OCI-LY1 (cell line): ENCODE measurements at regions not wholly inside any gene's neighbourhood (a gene's known extent, or its start where the extent isn't known, plus 50 kb on each side); places are given as distances from the start of the nearest gene placed in this dataset.

Experiments
- H2AFZ ChIP-seq: fragments of 200-600 bp; sonication (generic), shearing (Covaris generic); 2 replicates; pipeline ENCODE4 v1.6.0; 2014; ENCODE audit warnings: antibody characterized with exemption, mild to moderate bottlenecking, low read length
- H3F3A ChIP-seq: fragments of 200-600 bp; sonication (generic), shearing (Covaris generic); 2 replicates; pipeline ENCODE4 v1.6.0; 2014; ENCODE audit warnings: mild to moderate bottlenecking, antibody characterized with exemption, low read length, moderate library complexity; ENCODE audit not compliant: insufficient read depth
- H3K27ac ChIP-seq: fragments of 200-600 bp; sonication (generic); 2 replicates; pipeline ENCODE4 v1.5.1; 2014; ENCODE audit warnings: low read length, mixed run types, mild to moderate bottlenecking, low read depth; ENCODE audit not compliant: poor library complexity, severe bottlenecking
- H3K27me3 ChIP-seq: fragments of 200-600 bp; sonication (generic); 2 replicates; pipeline ENCODE4 v1.6.0; 2014; ENCODE audit warnings: antibody characterized with exemption, mild to moderate bottlenecking, low read length, moderate library complexity; ENCODE audit not compliant: insufficient read depth
- H3K36me3 ChIP-seq: fragments of 200-600 bp; sonication (generic); 2 replicates; pipeline ENCODE4 v1.6.1; 2014; ENCODE audit warnings: mild to moderate bottlenecking, antibody characterized with exemption, low read length, moderate library complexity, mixed read lengths; ENCODE audit not compliant: insufficient read depth
- H3K4me1 ChIP-seq: fragments of 200-600 bp; sonication (generic); 2 replicates; pipeline ENCODE4 v1.5.1; 2014; ENCODE audit warnings: mild to moderate bottlenecking, low read length, moderate library complexity; ENCODE audit not compliant: insufficient read depth, severe bottlenecking
- H3K4me2 ChIP-seq: fragments of 200-600 bp; sonication (generic), shearing (Covaris generic); 2 replicates; pipeline ENCODE4 v1.6.1; 2014; ENCODE audit warnings: low read length
- H3K4me3 ChIP-seq: fragments of 200-600 bp; sonication (generic); 2 replicates; pipeline ENCODE4 v1.5.1; 2014; ENCODE audit warnings: low read length, low read depth, mild to moderate bottlenecking, mixed read lengths; ENCODE audit not compliant: poor library complexity, severe bottlenecking
- H3K79me2 ChIP-seq: fragments of 200-600 bp; shearing (Covaris generic); 2 replicates; pipeline ENCODE4 v1.6.1; 2016; ENCODE audit warnings: mixed run types, low read length, mixed read lengths; ENCODE audit not compliant: insufficient read depth
- H3K9ac ChIP-seq: fragments of 200-600 bp; sonication (generic), shearing (Covaris generic); 2 replicates; pipeline ENCODE4 v1.6.1; 2014; ENCODE audit warnings: mild to moderate bottlenecking, low read length, mixed read lengths
- H3K9me2 ChIP-seq: fragments of 200-600 bp; sonication (generic), shearing (Covaris generic); 2 replicates; pipeline ENCODE4 v1.6.1; 2014; ENCODE audit warnings: low read depth, mild to moderate bottlenecking, low read length, mixed read lengths
- H3K9me3 ChIP-seq: fragments of 200-600 bp; shearing (Covaris generic); 2 replicates; pipeline ENCODE4 v1.6.1; 2014; ENCODE audit warnings: low read length, mixed read lengths
- H4K20me1 ChIP-seq: fragments of 200-600 bp; sonication (generic), shearing (Covaris generic); 2 replicates; pipeline ENCODE4 v1.6.0; 2016; ENCODE audit warnings: mild to moderate bottlenecking, low read length; ENCODE audit not compliant: insufficient read depth
- EZH2 ChIP-seq: fragments of 200-600 bp; sonication (generic), shearing (Covaris generic); IDR thresholded peaks from 2 replicates; pipeline ENCODE4 v1.8.0; 2017; ENCODE audit warnings: borderline replicate concordance, mixed run types, mild to moderate bottlenecking, antibody characterized with exemption, low read length, moderate library complexity, mixed read lengths
- TF ChIP-seq, protein P1 (sequence below): fragments of 200-600 bp; sonication (generic), shearing (Covaris generic); IDR thresholded peaks from 2 replicates; pipeline ENCODE4 v1.5.1; 2017; ENCODE audit warnings: mild to moderate bottlenecking, antibody characterized with exemption, low read length, moderate library complexity, mixed read lengths

DNA sequence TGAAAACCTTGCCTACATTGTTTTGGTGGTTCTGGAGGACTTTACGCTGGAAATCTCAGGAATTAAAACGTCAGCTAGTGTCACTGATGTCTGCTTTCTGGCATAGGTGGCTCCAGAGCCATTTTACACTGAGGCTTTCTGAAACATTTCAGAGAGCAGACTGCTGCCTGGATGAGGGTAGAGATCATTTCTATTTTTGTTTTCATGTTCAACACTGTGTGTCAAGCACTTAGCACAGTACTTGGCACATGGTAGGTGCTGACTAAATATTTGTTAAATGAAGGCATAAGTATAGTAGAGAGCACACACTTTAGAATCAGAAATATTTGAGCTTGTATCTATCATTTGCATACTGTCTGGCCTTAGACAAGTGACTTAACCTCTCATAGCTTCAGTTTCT, 59.1 kb upstream of the FRY start:
- no peaks in the 10 kb centered on the region for H4K20me1 ChIP-seq
- no peak overlapping the region for H3K4me2 ChIP-seq
- H3K4me3 ChIP-seq, result no peak overlapping the region
- H3F3A ChIP-seq, result no peaks in the 10 kb centered on the region
- H3K9ac ChIP-seq, result no peak overlapping the region
- no peak for TF ChIP-seq EZH2
- TF ChIP-seq, protein P1, sequence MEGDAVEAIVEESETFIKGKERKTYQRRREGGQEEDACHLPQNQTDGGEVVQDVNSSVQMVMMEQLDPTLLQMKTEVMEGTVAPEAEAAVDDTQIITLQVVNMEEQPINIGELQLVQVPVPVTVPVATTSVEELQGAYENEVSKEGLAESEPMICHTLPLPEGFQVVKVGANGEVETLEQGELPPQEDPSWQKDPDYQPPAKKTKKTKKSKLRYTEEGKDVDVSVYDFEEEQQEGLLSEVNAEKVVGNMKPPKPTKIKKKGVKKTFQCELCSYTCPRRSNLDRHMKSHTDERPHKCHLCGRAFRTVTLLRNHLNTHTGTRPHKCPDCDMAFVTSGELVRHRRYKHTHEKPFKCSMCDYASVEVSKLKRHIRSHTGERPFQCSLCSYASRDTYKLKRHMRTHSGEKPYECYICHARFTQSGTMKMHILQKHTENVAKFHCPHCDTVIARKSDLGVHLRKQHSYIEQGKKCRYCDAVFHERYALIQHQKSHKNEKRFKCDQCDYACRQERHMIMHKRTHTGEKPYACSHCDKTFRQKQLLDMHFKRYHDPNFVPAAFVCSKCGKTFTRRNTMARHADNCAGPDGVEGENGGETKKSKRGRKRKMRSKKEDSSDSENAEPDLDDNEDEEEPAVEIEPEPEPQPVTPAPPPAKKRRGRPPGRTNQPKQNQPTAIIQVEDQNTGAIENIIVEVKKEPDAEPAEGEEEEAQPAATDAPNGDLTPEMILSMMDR, result no peak
- H3K9me2 ChIP-seq, result no peaks in the 10 kb centered on the region
- H3K4me1 ChIP-seq, result no peaks in the 10 kb centered on the region
- H3K27me3 ChIP-seq, result no peaks in the 10 kb centered on the region
- no peaks in the 10 kb centered on the region for H3K9me3 ChIP-seq
- no peaks in the 10 kb centered on the region for H3K79me2 ChIP-seq
- no peaks in the 10 kb centered on the region for H3K36me3 ChIP-seq
- no peak overlapping the region for H2AFZ ChIP-seq
- H3K27ac ChIP-seq, result no peak overlapping the region

DNA sequence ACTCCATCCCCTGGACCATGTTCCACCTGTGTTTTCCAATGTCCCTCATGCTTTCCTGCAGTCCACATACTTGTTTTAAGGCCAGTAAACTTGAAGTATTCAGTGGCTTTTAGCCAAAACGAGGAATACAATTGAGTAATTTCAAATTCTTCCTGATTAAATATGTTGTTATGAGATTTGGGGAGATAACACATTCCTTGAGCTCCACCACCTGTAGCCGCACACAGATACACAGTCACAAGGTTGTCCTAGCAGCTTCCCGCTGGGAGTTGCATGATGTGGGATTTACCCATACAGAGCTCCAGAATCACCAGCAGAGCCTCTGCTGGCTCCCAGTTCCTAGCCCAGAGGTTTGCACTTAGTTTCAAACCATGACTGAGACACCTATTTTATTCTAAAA, 53.6 kb upstream of the FRY start:
- Histone ChIP-seq H3F3A (no peaks in the 10 kb centered on the region), H4K20me1 (no peaks in the 10 kb centered on the region), H3K36me3 (no peaks in the 10 kb centered on the region), H3K79me2 (no peaks in the 10 kb centered on the region), H3K4me2 (no peak overlapping the region), H3K27ac (no peak overlapping the region), H3K4me3 (no peak overlapping the region), H3K4me1 (no peaks in the 10 kb centered on the region), H3K9ac (no peak overlapping the region), H2AFZ (no peak overlapping the region), H3K9me3 (no peaks in the 10 kb centered on the region), H3K27me3 (no peaks in the 10 kb centered on the region), H3K9me2 (no peaks in the 10 kb centered on the region)
- no peak for TF ChIP-seq EZH2
- TF ChIP-seq, protein P1, result no peak

DNA sequence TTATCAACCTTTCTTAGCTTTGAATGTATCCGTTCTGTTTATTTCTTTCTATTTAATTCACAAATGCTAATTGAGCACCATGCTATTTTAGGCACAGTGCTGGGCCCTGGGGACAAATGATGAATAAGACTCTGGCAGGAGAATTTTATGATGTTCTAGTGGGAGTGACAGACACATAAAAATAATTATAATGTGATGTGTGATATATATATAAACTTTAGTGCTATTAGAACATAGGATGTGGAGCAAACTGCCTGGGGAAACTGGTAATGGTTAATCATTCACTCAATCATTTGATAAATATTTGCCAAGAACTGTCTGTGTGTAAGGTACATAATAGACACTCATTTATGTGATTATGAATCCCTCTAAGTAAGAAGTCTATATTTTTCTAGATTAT, 50.7 kb upstream of the FRY start:
- Histone ChIP-seq H3K9me2 (no peaks in the 10 kb centered on the region), H3K36me3 (no peaks in the 10 kb centered on the region), H4K20me1 (no peaks in the 10 kb centered on the region), H3K27ac (no peak overlapping the region), H3K9me3 (no peaks in the 10 kb centered on the region), H3K4me2 (no peak overlapping the region), H3F3A (no peaks in the 10 kb centered on the region), H3K4me1 (no peaks in the 10 kb centered on the region), H3K4me3 (no peak overlapping the region), H3K27me3 (no peaks in the 10 kb centered on the region), H3K9ac (no peak overlapping the region), H2AFZ (no peak overlapping the region), H3K79me2 (no peaks in the 10 kb centered on the region)
- TF ChIP-seq, protein P1, result no peak
- no peak for TF ChIP-seq EZH2
